HG03108 (cell line): ENCODE measurements at regions not wholly inside any gene's neighbourhood (a gene's known extent, or its start where the extent isn't known, plus 50 kb on each side); places are given as distances from the start of the nearest gene placed in this dataset.

Experiments used
- ATAC-seq: cut with Tn5 transposase; IDR thresholded peaks from one replicate; pipeline ENCODE4 v1.9.1; 2021; ENCODE audit warnings: moderate library complexity; ENCODE audit not compliant: unreplicated experiment

GRCh38 chr14:95466506-95466905 lies 49.9 kb downstream of the SYNE3 start:
- ATAC-seq: no peak

- ATAC-seq: no peak
Measured at GRCh38 chr14:95465936-95466335, 50.5 kb downstream of the SYNE3 start.

- ATAC-seq: no peak
Measured at GRCh38 chr14:95465358-95465757, 51.1 kb downstream of the SYNE3 start.

- no peak for ATAC-seq
Measured at GRCh38 chr14:95464514-95464913, 51.9 kb downstream of the SYNE3 start.

GRCh38 chr14:95464103-95464502 lies 52.3 kb downstream of the SYNE3 start:
- no peak for ATAC-seq

GRCh38 chr14:95463171-95463901 lies 53.1 kb downstream of the SYNE3 start:
- ATAC-seq: no peak

- no peak for ATAC-seq
Measured at GRCh38 chr14:95462491-95462890, 54.0 kb downstream of the SYNE3 start.

GRCh38 chr14:95460647-95461478 lies 55.6 kb downstream of the SYNE3 start:
- no peak for ATAC-seq

GRCh38 chr14:95458906-95459305 lies 57.5 kb downstream of the SYNE3 start:
- ATAC-seq: no peak

- no peak for ATAC-seq
Measured at GRCh38 chr14:95458459-95458858, 58.0 kb downstream of the SYNE3 start.

- no peak for ATAC-seq
Measured at GRCh38 chr14:95456281-95456680, 60.2 kb downstream of the SYNE3 start.

GRCh38 chr14:95455246-95455645 lies 61.2 kb downstream of the SYNE3 start:
- ATAC-seq: no peak

GRCh38 chr14:95453713-95453980 lies 62.8 kb downstream of the SYNE3 start:
- ATAC-seq: no peak

GRCh38 chr14:95452893-95453712 lies 63.3 kb downstream of the SYNE3 start:
- ATAC-seq: no peak

GRCh38 chr14:95452176-95452892 lies 64.1 kb downstream of the SYNE3 start:
- ATAC-seq: no peak

- ATAC-seq: no peak
Measured at GRCh38 chr14:95449131-95449530, 67.3 kb downstream of the SYNE3 start.

- no peak for ATAC-seq
Measured at GRCh38 chr14:95446470-95446869, 70.0 kb downstream of the SYNE3 start.

- no peak for ATAC-seq
Measured at GRCh38 chr14:95445676-95446075, 70.8 kb downstream of the SYNE3 start.

GRCh38 chr14:95445161-95445560 lies 71.3 kb downstream of the SYNE3 start:
- no peak for ATAC-seq

- ATAC-seq: no peak
Measured at GRCh38 chr14:95444132-95445129, 72.0 kb downstream of the SYNE3 start.
